IMR-90 (cell line): ENCODE measurements at regions not wholly inside any gene's neighbourhood (a gene's known extent, or its start where the extent isn't known, plus 50 kb on each side); places are given as distances from the start of the nearest gene placed in this dataset.

Experiments used
- ATAC-seq: fragments of 200-7000 bp; cut with Tn5 transposase; 2 replicates; pipeline ENCODE4 v1.9.1; 2020; ENCODE audit warnings: low read depth, mild to moderate bottlenecking, moderate library complexity
- BruUV-seq: library from RNA; stranded (reverse); fragments of 400-500 nt; replicated peaks from 2 replicates; lab custom pipeline; 2021; lab: Mats Ljungman, UMichigan
- CTCF ChIA-PET: fragments of 300-600 bp; formaldehyde crosslinking; extraction: SDS; loops from one replicate; lab custom pipeline; 2021; ENCODE audit warnings: antibody characterized with exemption; lab: Yijun Ruan, JAX
- POLR2A ChIA-PET: fragments of 300-600 bp; sonication (Branson Sonifier 250); formaldehyde crosslinking; loops from one replicate; lab custom pipeline; 2022; ENCODE audit warnings: antibody characterized with exemption; ENCODE audit not compliant: unreplicated experiment; lab: Charles Lee
- DNase-seq: peaks from one replicate; pipeline ENCODE4 v3.0.0; 2013
- H2AFZ ChIP-seq: replicated peaks from 2 replicates; pipeline ENCODE3; 2013; ENCODE audit warnings: low read length, mild to moderate bottlenecking; ENCODE audit not compliant: poor library complexity
- H2AK5ac ChIP-seq: 2 replicates; pipeline ENCODE4 v1.6.1; 2013; ENCODE audit warnings: low read depth, low read length, inconsistent platforms
- H2AK9ac ChIP-seq: replicated peaks from 2 replicates; pipeline ENCODE3; 2013; ENCODE audit warnings: mild to moderate bottlenecking, low read depth, low read length, moderate library complexity; ENCODE audit not compliant: poor library complexity
- H2BK120ac ChIP-seq: 2 replicates; pipeline ENCODE4 v1.6.1; 2013; ENCODE audit warnings: low read depth, low read length, inconsistent platforms
- H2BK15ac ChIP-seq: 3 replicates; pipeline ENCODE4 v1.6.1; 2013; ENCODE audit warnings: low read depth, low read length, inconsistent platforms
- H2BK20ac ChIP-seq: 2 replicates; pipeline ENCODE4 v1.6.1; 2013; ENCODE audit warnings: low read depth, mild to moderate bottlenecking, inconsistent platforms, low read length, moderate library complexity
- H2BK5ac ChIP-seq: 2 replicates; pipeline ENCODE4 v1.6.1; 2013; ENCODE audit warnings: mild to moderate bottlenecking, low read depth, low read length, inconsistent platforms; ENCODE audit not compliant: poor library complexity, severe bottlenecking
- H3K14ac ChIP-seq: replicated peaks from 2 replicates; pipeline ENCODE4 v1.6.1; 2013; ENCODE audit warnings: low read depth, low read length, inconsistent platforms
- H3K18ac ChIP-seq: 2 replicates; pipeline ENCODE4 v1.6.1; 2013; ENCODE audit warnings: low read depth, low read length, control low read depth
- H3K23ac ChIP-seq: 2 replicates; pipeline ENCODE4 v1.6.1; 2013; ENCODE audit warnings: low read depth, low read length, inconsistent platforms
- H3K27ac ChIP-seq: 2 replicates; pipeline ENCODE4 v1.5.1; 2013; ENCODE audit warnings: mild to moderate bottlenecking, control low read depth, low read length; ENCODE audit not compliant: insufficient read depth
- H3K27me3 ChIP-seq: 2 replicates; pipeline ENCODE4 v1.6.1; 2013; ENCODE audit warnings: low read length; ENCODE audit not compliant: control insufficient read depth, insufficient read depth
- H3K36me3 ChIP-seq: 2 replicates; pipeline ENCODE4 v1.6.1; 2013; ENCODE audit warnings: low read length, mixed read lengths; ENCODE audit not compliant: control insufficient read depth, insufficient read depth
- H3K4ac ChIP-seq: 2 replicates; pipeline ENCODE4 v1.6.1; 2013; ENCODE audit warnings: low read depth, low read length, inconsistent platforms
- H3K4me1 ChIP-seq: 2 replicates; pipeline ENCODE4 v1.6.1; 2013; ENCODE audit warnings: low read length, mixed read lengths; ENCODE audit not compliant: control insufficient read depth, insufficient read depth
- H3K4me2 ChIP-seq: 2 replicates; pipeline ENCODE4 v1.6.1; 2013; ENCODE audit warnings: low read depth, mild to moderate bottlenecking, control low read depth, low read length, moderate library complexity
- H3K4me3 ChIP-seq: 2 replicates; pipeline ENCODE4 v1.5.1; 2013; ENCODE audit warnings: low read depth, mild to moderate bottlenecking, control low read depth, low read length, moderate library complexity; ENCODE audit not compliant: insufficient read depth
- H3K56ac ChIP-seq: 2 replicates; pipeline ENCODE4 v1.6.1; 2013; ENCODE audit warnings: low read length, inconsistent platforms; ENCODE audit not compliant: insufficient read depth; ENCODE audit errors: extremely low read depth
- H3K79me1 ChIP-seq, 2 experiments: 2 replicates each; pipeline ENCODE4 v1.6.1; 2013; ENCODE audit warnings: low read length in 2 of 2, inconsistent platforms in 1 of 2, low read depth in 1 of 2
- H3K9ac ChIP-seq: 2 replicates; pipeline ENCODE4 v1.6.1; 2013; ENCODE audit warnings: low read depth, low read length, control low read depth
- H3K9me1 ChIP-seq: 2 replicates; pipeline ENCODE4 v1.6.1; 2013; ENCODE audit warnings: low read length, inconsistent platforms; ENCODE audit not compliant: insufficient read depth
- H3K9me3 ChIP-seq: 2 replicates; pipeline ENCODE4 v1.6.1; 2013; ENCODE audit warnings: low read length; ENCODE audit not compliant: control insufficient read depth, insufficient read depth
- H4K20me1 ChIP-seq: 2 replicates; pipeline ENCODE4 v1.6.1; 2013; ENCODE audit warnings: low read length, inconsistent platforms; ENCODE audit not compliant: insufficient read depth
- H4K5ac ChIP-seq: 2 replicates; pipeline ENCODE4 v1.6.1; 2013; ENCODE audit warnings: mild to moderate bottlenecking, low read depth, low read length, control low read depth
- H4K8ac ChIP-seq, 2 experiments: 2 replicates each; pipeline ENCODE4 v1.6.1; 2013; ENCODE audit warnings: low read depth in 2 of 2, low read length in 2 of 2, control low read depth in 1 of 2, inconsistent platforms in 1 of 2
- H4K91ac ChIP-seq: 2 replicates; pipeline ENCODE4 v1.6.1; 2013; ENCODE audit warnings: low read depth, low read length, inconsistent platforms; ENCODE audit not compliant: insufficient read depth
- BHLHE40 ChIP-seq: fragments of 150-350 bp; IDR thresholded peaks from 2 replicates; pipeline ENCODE4 v1.6.1; 2016; ENCODE audit warnings: mild to moderate bottlenecking, low read depth, low read length
- CEBPB ChIP-seq: IDR thresholded peaks from 2 replicates; pipeline ENCODE4 v1.6.1; 2012; ENCODE audit warnings: low read depth, low read length, improper control_type of control experiment
- CHD1 ChIP-seq: IDR thresholded peaks from 2 replicates; pipeline ENCODE4 v1.6.1; 2012; ENCODE audit warnings: low read depth, low read length, improper control_type of control experiment
- FOS ChIP-seq: fragments of 150-350 bp; IDR thresholded peaks from 2 replicates; pipeline ENCODE4 v1.6.1; 2016; ENCODE audit warnings: low read depth, low read length
- MAFK ChIP-seq: IDR thresholded peaks from 2 replicates; pipeline ENCODE4 v1.6.1; 2012; ENCODE audit warnings: low read depth, low read length, improper control_type of control experiment
- MAZ ChIP-seq: IDR thresholded peaks from 2 replicates; pipeline ENCODE4 v1.6.1; 2012; ENCODE audit warnings: low read depth, mild to moderate bottlenecking, low read length, improper control_type of control experiment, moderate library complexity, borderline replicate concordance
- MXI1 ChIP-seq: IDR thresholded peaks from 2 replicates; pipeline ENCODE4 v1.6.1; 2012; ENCODE audit warnings: low read depth, mild to moderate bottlenecking, low read length, moderate library complexity, borderline replicate concordance
- NFE2L2 ChIP-seq: fragments of 150-350 bp; IDR thresholded peaks from 2 replicates; pipeline ENCODE4 v1.6.1; 2016; ENCODE audit warnings: low read depth, mild to moderate bottlenecking, low read length
- POLR2A ChIP-seq: IDR thresholded peaks from 2 replicates; pipeline ENCODE4 v1.6.1; 2012; ENCODE audit warnings: mild to moderate bottlenecking, low read depth, low read length
- RAD21 ChIP-seq: IDR thresholded peaks from 2 replicates; pipeline ENCODE4 v1.6.1; 2012; ENCODE audit warnings: low read length, improper control_type of control experiment
- RCOR1 ChIP-seq: IDR thresholded peaks from 2 replicates; pipeline ENCODE4 v1.6.1; 2012; ENCODE audit warnings: mild to moderate bottlenecking, low read length, improper control_type of control experiment; ENCODE audit not compliant: insufficient replicate concordance
- RFX5 ChIP-seq: IDR thresholded peaks from 2 replicates; pipeline ENCODE4 v1.8.0; 2012; ENCODE audit warnings: low read depth, mild to moderate bottlenecking, low read length, moderate library complexity
- SMC3 ChIP-seq: fragments of 150-350 bp; IDR thresholded peaks from 2 replicates; pipeline ENCODE4 v1.6.1; 2016; ENCODE audit warnings: low read depth, mild to moderate bottlenecking, antibody characterized with exemption, low read length, moderate library complexity
- WGBS, 2 experiments: methylation state at CpG; one replicate each; pipeline versions ENCODE4 v1.1.5 to v1.1.7; 2013; ENCODE audit warnings: missing lambda C conversion rate in 2 of 2; ENCODE audit not compliant: insufficient read length in 1 of 2; ENCODE audit errors: extremely low coverage in 2 of 2; 5-methylcytosine and 5-hydroxymethylcytosine counted together
- dilution Hi-C: fragments of 300-500 bp; cut with HindIII; formaldehyde crosslinking; loops from one replicate; pipeline ENCODE4 v1.14.3; 2018; ENCODE audit warnings: low sequenced_read_pairs; ENCODE audit not compliant: unreplicated experiment
- in situ Hi-C: fragments of 300-500 bp; cut with MboI; formaldehyde crosslinking; loops from 3 replicates; pipeline ENCODE4 v1.14.3; 2019; ENCODE audit warnings: low sequenced_read_pairs, inconsistent platforms, mixed read lengths
- intact Hi-C: fragments of 100-400 bp; cut with micrococcal nuclease; formaldehyde crosslinking; loops from 2 replicates; pipeline ENCODE4 v1.10.0; 2022
- TF ChIP-seq, protein P1 (sequence below): fragments of 150-350 bp; IDR thresholded peaks from 2 replicates; pipeline ENCODE4 v1.6.1; 2016; ENCODE audit warnings: low read depth, mild to moderate bottlenecking, low read length, moderate library complexity, borderline replicate concordance
- TF ChIP-seq, protein P2 (sequence below): fragments of 150-350 bp; IDR thresholded peaks from 2 replicates; pipeline ENCODE4 v1.6.1; 2017; ENCODE audit warnings: mild to moderate bottlenecking, antibody characterized with exemption, low read length, low read depth
- TF ChIP-seq, protein P3 (sequence below): conservative IDR thresholded peaks from 2 replicates; pipeline ENCODE4 v1.5.1; 2012; ENCODE audit warnings: mild to moderate bottlenecking, low read depth, low read length, improper control_type of control experiment

DNA sequence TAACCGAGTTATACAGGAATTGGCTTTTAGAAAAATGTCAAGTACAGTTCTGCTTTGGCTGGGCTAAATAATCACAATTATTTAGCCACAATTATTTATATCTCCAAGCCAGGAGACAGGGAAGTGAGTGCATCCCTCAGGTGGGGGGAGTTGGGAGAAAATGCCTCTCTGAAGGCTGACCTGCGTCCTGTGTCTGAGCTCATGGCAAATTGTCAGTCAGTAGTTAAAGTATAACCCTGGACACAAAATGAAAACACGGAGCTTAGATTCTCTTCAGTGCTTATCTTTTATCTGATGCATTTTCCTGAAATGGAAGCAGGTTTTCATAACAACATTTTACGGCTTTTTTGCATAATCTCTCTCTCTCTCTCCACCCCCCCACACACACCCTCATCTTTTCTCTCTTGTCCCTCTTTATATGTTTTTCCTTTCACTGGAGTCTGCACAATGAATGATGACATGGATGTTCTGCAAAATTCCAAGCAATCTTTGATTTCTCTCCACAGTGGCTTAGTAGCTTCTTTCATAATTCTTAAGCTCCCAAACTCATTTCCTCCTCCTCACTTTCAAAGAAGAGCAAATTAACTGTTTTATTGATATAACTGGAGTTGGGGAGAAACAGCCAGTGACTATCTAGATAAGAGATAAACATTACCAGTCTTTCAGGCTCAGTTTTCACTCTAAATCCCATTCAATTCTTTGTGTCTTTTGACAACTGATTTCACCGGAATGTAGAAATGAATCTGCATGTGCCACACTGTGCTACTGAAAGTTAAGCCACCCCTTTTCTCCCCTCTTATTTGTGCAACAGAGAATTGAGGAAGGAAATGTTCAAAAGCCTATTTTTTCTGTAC lies 521.4 kb upstream of the GHITM start:
- H2AK9ac ChIP-seq, result no peak overlapping the region
- no peaks in the 10 kb centered on the region for H3K4me1 ChIP-seq
- H3K23ac ChIP-seq, result no peak overlapping the region
- no peak overlapping the region for H3K56ac ChIP-seq
- H4K5ac ChIP-seq, result no peak overlapping the region
- ChIA-PET POLR2A (no interaction called here), CTCF (no interaction called here)
- H3K4me2 ChIP-seq, result no peak overlapping the region
- H3K4me3 ChIP-seq, result no peak overlapping the region
- dilution Hi-C loops (no loop called here), in situ Hi-C loops (no loop called here), intact Hi-C loops (no loop called here)
- no peak overlapping the region for H2BK120ac ChIP-seq
- no peaks in the 10 kb centered on the region for H4K20me1 ChIP-seq
- H3K9me1 ChIP-seq, result no peaks in the 10 kb centered on the region
- H3K27ac ChIP-seq, result no peak overlapping the region
- H2AFZ ChIP-seq, result no peak overlapping the region
- H2AK5ac ChIP-seq, result no peak overlapping the region
- no peaks in the 10 kb centered on the region for H3K36me3 ChIP-seq
- no peak for DNase-seq
- H4K8ac ChIP-seq, result no peak overlapping the region
- H4K91ac ChIP-seq, result no peak overlapping the region
- no peak overlapping the region for H2BK20ac ChIP-seq
- H3K79me1 ChIP-seq, result no peaks in the 10 kb centered on the region
- H3K4ac ChIP-seq, result no peak overlapping the region
- no peak overlapping the region for H3K9ac ChIP-seq
- no peak overlapping the region for H2BK5ac ChIP-seq
- H3K9me3 ChIP-seq, result peaks cover 6% of the 10 kb centered on the region
- no peaks in the 10 kb centered on the region for H3K27me3 ChIP-seq
- H3K14ac ChIP-seq, result no peak overlapping the region
- TF ChIP-seq, protein P1, sequence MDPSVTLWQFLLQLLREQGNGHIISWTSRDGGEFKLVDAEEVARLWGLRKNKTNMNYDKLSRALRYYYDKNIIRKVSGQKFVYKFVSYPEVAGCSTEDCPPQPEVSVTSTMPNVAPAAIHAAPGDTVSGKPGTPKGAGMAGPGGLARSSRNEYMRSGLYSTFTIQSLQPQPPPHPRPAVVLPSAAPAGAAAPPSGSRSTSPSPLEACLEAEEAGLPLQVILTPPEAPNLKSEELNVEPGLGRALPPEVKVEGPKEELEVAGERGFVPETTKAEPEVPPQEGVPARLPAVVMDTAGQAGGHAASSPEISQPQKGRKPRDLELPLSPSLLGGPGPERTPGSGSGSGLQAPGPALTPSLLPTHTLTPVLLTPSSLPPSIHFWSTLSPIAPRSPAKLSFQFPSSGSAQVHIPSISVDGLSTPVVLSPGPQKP, result no peak
- TF ChIP-seq, protein P2, sequence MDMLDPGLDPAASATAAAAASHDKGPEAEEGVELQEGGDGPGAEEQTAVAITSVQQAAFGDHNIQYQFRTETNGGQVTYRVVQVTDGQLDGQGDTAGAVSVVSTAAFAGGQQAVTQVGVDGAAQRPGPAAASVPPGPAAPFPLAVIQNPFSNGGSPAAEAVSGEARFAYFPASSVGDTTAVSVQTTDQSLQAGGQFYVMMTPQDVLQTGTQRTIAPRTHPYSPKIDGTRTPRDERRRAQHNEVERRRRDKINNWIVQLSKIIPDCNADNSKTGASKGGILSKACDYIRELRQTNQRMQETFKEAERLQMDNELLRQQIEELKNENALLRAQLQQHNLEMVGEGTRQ, result no peak
- TF ChIP-seq POLR2A (no peak), MAZ (no peak), RCOR1 (no peak), BHLHE40 (no peak), MAFK (no peak), MXI1 (no peak), CEBPB (no peak), NFE2L2 (no peak), FOS (no peak), SMC3 (no peak), CHD1 (no peak), RFX5 (no peak), RAD21 (no peak)
- TF ChIP-seq, protein P3, sequence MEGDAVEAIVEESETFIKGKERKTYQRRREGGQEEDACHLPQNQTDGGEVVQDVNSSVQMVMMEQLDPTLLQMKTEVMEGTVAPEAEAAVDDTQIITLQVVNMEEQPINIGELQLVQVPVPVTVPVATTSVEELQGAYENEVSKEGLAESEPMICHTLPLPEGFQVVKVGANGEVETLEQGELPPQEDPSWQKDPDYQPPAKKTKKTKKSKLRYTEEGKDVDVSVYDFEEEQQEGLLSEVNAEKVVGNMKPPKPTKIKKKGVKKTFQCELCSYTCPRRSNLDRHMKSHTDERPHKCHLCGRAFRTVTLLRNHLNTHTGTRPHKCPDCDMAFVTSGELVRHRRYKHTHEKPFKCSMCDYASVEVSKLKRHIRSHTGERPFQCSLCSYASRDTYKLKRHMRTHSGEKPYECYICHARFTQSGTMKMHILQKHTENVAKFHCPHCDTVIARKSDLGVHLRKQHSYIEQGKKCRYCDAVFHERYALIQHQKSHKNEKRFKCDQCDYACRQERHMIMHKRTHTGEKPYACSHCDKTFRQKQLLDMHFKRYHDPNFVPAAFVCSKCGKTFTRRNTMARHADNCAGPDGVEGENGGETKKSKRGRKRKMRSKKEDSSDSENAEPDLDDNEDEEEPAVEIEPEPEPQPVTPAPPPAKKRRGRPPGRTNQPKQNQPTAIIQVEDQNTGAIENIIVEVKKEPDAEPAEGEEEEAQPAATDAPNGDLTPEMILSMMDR, result no peak
- ATAC-seq, result no peak
- H2BK15ac ChIP-seq, result no peak overlapping the region
- H3K18ac ChIP-seq, result no peak overlapping the region
- 10% methylated on average over 2 of the region's 5 CpGs; no CpG with 5 or more reads in 1 of the 2 experiments for WGBS, 2 experiments
- no TSS peak for BruUV-seq
